ENCODE measurements at regions not wholly inside any gene's neighbourhood (a gene's known extent, or its start where the extent isn't known, plus 50 kb on each side); places are given as distances from the start of the nearest gene placed in this dataset.

DNA sequence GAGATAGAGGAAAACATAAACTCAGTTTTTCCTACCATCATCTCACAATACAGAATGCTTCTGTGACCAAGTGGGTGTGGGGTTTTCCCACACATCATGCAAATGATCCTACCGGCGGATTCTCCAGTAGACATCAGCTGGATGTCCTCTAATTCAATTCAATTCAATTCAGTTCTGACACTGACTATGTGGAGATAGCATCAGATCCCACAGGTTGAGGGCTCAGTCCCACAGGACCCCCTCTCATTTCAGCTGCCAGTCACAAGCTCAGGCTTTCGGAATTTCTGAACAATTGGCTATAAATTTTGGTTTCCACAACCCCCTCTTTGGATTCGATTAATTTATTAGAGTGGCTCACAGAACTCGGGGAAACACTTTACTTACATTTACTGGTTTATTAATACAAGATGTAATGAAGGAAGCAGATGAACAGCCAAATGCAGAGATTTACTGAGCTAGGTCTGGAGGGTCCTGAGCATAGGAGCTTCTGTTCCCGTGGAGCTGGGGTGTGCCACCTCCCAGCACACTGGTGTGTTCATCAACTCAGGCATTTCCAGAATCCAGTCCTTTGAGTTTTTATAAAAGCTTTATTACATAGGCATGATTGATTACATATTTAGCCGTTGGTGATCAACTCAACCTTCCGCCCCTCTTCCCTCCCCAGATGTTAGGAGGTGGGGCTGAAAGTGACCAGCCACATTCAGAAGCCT is 350.1 kb downstream of the MYCN start:
- H3K9me3 ChIP-seq (ENCODE audit: insufficient read depth, low read length) = no peaks in the 10 kb centered on the region
- no peak for TF ChIP-seq ZNF274 (IDR thresholded peaks at IDR 0.05; ENCODE audit: low read depth, low read length)
- no peak for TF ChIP-seq SUZ12 (IDR thresholded peaks at IDR 0.05; ENCODE audit: extremely low read depth, insufficient read depth, insufficient read length)
- TF ChIP-seq YY1 (IDR thresholded peaks at IDR 0.05; ENCODE audit: insufficient read depth, insufficient read length) = no peak

DNA sequence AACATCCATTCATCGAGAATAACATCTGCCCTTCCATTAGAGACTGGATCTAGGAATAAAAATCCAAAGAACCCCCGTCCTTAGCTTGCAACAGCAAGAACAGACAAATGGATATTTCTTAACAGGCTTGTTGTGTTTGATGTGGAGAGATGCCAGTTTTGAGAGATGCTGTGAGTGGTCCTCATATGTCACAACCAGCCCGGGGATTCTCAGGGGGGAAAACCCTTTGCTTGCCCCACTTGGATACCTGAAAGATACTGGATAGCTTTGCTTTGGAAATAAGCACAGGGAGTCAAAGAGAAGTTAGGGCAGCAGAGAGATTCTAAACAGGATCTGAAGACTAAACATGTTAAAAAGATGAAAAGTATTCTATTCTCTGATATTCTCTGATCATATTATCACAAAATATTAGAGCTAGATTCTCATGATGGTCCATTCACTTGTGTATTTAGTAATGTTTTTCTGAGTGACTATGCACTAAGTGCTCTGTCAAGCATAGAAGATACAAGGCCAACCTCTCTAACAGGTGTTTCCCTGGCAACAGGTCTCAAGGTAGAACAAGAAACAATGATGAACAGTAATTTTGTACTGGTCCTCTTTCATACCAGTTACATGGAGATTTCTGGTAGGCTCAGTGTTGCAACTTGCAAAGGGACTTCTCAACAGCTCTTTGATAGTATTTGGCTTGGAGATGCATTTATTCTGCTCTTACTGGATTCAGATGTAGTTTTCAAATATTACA is 348.2 kb downstream of the MYCN start:
- TF ChIP-seq SUZ12 (IDR thresholded peaks at IDR 0.05; ENCODE audit: extremely low read depth, insufficient read depth, insufficient read length) = no peak
- TF ChIP-seq ZNF274 (IDR thresholded peaks at IDR 0.05; ENCODE audit: low read depth, low read length) = no peak
- TF ChIP-seq YY1 (IDR thresholded peaks at IDR 0.05; ENCODE audit: insufficient read depth, insufficient read length) = no peak
- Histone ChIP-seq H3K9ac (ENCODE audit: insufficient read length, low read depth) (no peak overlapping the region), H3K27me3 (ENCODE audit: insufficient read depth, insufficient read length) (no peaks in the 10 kb centered on the region), H3K4me1 (ENCODE audit: insufficient read depth, insufficient read length) (no peaks in the 10 kb centered on the region), H3K9me3 (ENCODE audit: insufficient read depth, low read length) (no peaks in the 10 kb centered on the region), H3K36me3 (ENCODE audit: insufficient read depth, insufficient read length, low read length) (no peaks in the 10 kb centered on the region), H3K4me3 (ENCODE audit: insufficient read length, low read depth) (no peak overlapping the region)
- DNase-seq (ENCODE audit: low read depth, low spot score) = no peak

More for the DNA sequence above, 350.1 kb downstream of the MYCN start:
- Histone ChIP-seq H3K4me1 (ENCODE audit: insufficient read depth, insufficient read length) (no peaks in the 10 kb centered on the region), H3K9ac (ENCODE audit: insufficient read length, low read depth) (no peak overlapping the region), H3K27me3 (ENCODE audit: insufficient read depth, insufficient read length) (no peaks in the 10 kb centered on the region), H3K36me3 (ENCODE audit: insufficient read depth, insufficient read length, low read length) (no peaks in the 10 kb centered on the region), H3K4me3 (ENCODE audit: insufficient read length, low read depth) (no peak overlapping the region)
- no peak for DNase-seq (ENCODE audit: low read depth, low spot score)

DNA sequence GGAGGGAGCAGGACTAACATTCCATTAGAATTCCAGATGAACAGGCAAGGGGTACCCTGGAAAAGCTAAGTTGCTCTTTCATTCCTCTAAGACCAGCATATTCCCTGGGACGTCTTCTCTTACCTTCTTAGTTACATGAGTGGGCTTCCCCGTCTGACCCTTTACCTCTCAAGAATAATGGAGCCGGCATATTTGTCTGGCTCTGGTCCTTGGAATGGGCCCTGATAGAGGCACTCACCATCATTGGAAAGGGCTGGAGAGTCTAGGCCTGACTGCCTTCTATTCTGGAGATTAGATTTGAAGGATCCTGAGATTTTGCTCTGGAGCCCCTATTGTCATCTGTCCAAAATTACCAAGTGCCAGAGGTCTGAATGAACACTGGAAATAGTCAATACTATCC is 347.5 kb downstream of the MYCN start:
- Histone ChIP-seq H3K9ac (ENCODE audit: insufficient read length, low read depth) (no peak overlapping the region), H3K27me3 (ENCODE audit: insufficient read depth, insufficient read length) (no peaks in the 10 kb centered on the region), H3K4me3 (ENCODE audit: insufficient read length, low read depth) (no peak overlapping the region), H3K36me3 (ENCODE audit: insufficient read depth, insufficient read length, low read length) (no peaks in the 10 kb centered on the region), H3K9me3 (ENCODE audit: insufficient read depth, low read length) (no peaks in the 10 kb centered on the region), H3K4me1 (ENCODE audit: insufficient read depth, insufficient read length) (no peaks in the 10 kb centered on the region)
- TF ChIP-seq ZNF274 (IDR thresholded peaks at IDR 0.05; ENCODE audit: low read depth, low read length) (no peak), SUZ12 (IDR thresholded peaks at IDR 0.05; ENCODE audit: extremely low read depth, insufficient read depth, insufficient read length) (no peak), YY1 (IDR thresholded peaks at IDR 0.05; ENCODE audit: insufficient read depth, insufficient read length) (no peak)
- no peak for DNase-seq (ENCODE audit: low read depth, low spot score)

DNA sequence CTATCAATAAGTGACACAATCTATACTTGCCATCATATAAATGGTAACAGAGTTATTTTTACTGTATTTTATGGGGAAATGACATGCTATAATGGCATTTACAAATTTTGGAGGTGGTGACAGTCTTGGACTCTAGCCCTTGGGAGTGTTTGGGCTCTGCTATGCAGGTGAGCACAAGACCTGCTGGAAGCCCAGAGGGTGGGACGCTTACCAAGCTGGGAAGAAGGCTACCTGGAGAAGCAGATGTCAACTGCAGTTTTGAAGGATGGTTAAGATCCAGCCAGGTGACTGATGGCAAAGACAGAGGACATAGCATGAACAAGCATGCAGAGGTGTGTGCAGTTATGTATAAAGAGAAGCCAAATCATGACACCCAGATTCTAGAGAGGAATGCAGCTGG is 346.9 kb downstream of the MYCN start:
- Histone ChIP-seq H3K36me3 (ENCODE audit: insufficient read depth, insufficient read length, low read length) (no peaks in the 10 kb centered on the region), H3K4me1 (ENCODE audit: insufficient read depth, insufficient read length) (no peaks in the 10 kb centered on the region), H3K9me3 (ENCODE audit: insufficient read depth, low read length) (no peaks in the 10 kb centered on the region), H3K4me3 (ENCODE audit: insufficient read length, low read depth) (no peak overlapping the region), H3K27me3 (ENCODE audit: insufficient read depth, insufficient read length) (no peaks in the 10 kb centered on the region), H3K9ac (ENCODE audit: insufficient read length, low read depth) (no peak overlapping the region)
- TF ChIP-seq ZNF274 (IDR thresholded peaks at IDR 0.05; ENCODE audit: low read depth, low read length) (no peak), YY1 (IDR thresholded peaks at IDR 0.05; ENCODE audit: insufficient read depth, insufficient read length) (no peak)
- no peak for DNase-seq (ENCODE audit: low read depth, low spot score)

DNA sequence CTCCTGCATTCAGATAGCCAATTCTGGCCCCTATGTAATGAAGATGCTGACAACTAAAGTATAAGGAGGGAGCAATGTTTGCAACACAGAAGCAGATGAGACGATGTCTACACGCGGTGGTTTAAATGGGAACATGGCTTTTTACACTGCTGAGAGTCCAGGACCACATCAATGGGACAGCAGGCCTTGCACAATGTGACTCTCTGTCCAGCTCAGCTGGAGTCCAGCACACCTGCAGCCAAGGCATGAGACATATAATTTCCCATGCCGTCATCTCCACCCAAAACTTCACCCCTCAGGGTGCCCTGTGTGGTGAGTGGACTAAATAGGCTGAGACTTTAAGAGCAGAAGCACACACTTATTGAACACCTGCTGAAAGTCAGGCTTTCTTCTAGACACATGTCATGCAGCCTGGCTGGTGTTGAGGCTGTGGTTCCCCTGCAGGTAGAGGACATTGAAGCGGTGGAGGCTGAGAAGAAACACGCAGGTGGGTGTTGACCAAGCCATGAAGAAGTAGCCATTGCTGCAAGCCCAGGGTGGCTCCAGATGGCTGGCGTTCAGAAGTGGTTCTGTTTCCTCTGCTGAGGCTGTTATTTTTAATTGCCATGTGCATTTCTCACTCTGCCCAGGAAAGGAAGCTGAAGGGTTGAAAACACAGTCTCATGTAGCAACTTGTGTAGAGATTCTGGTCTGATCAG is 345.6 kb downstream of the MYCN start:
- Histone ChIP-seq H3K9me3 (ENCODE audit: insufficient read depth, low read length) (no peaks in the 10 kb centered on the region), H3K27me3 (ENCODE audit: insufficient read depth, insufficient read length) (no peaks in the 10 kb centered on the region), H3K36me3 (ENCODE audit: insufficient read depth, insufficient read length, low read length) (no peaks in the 10 kb centered on the region), H3K4me3 (ENCODE audit: insufficient read length, low read depth) (no peak overlapping the region), H3K9ac (ENCODE audit: insufficient read length, low read depth) (no peak overlapping the region), H3K4me1 (ENCODE audit: insufficient read depth, insufficient read length) (peaks cover 2% of the 10 kb centered on the region)
- TF ChIP-seq YY1 (IDR thresholded peaks at IDR 0.05; ENCODE audit: insufficient read depth, insufficient read length) = no peak
- TF ChIP-seq ZNF274 (IDR thresholded peaks at IDR 0.05; ENCODE audit: low read depth, low read length) = no peak
- TF ChIP-seq SUZ12 (IDR thresholded peaks at IDR 0.05; ENCODE audit: extremely low read depth, insufficient read depth, insufficient read length) = no peak
- no peak for DNase-seq (ENCODE audit: low read depth, low spot score)

DNA sequence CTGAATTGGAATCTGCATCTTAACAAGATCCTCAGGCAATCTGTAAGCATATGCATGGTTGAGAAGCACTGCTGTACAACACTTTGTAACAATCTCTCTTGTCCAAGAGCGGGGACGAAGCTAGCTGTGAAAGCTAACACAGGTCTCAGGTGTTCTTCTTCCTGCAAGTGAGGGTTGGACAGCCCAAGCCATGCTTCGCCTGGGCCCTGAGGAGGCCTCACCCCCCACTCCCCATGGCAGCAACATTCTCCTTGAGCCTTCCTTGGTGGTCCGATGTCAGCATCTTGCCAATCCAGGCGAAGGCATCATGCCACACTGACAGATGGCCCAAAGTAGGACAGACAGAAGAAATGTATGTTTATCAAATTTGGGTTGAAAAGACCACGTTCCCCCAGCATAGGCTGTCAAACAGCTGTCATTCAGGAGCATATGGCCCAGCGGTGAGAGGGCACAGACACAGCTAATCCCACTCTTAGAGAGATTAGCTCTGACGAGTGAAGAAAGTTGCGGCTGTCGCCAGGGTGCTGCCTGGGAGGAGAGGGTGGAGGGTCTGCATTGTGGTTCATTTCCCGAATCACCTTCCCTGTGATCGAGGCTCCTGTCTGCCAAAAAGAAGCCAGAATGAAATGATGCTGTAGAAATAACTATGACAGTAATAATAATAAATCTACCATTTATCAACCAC is 344.7 kb downstream of the MYCN start:
- no peak overlapping the region for H3K9ac ChIP-seq (ENCODE audit: insufficient read length, low read depth)
- peaks cover 2% of the 10 kb centered on the region for H3K4me1 ChIP-seq (ENCODE audit: insufficient read depth, insufficient read length)
- H3K9me3 ChIP-seq (ENCODE audit: insufficient read depth, low read length) = no peaks in the 10 kb centered on the region
- H3K27me3 ChIP-seq (ENCODE audit: insufficient read depth, insufficient read length) = no peaks in the 10 kb centered on the region
- no peaks in the 10 kb centered on the region for H3K36me3 ChIP-seq (ENCODE audit: insufficient read depth, insufficient read length, low read length)
- H3K4me3 ChIP-seq (ENCODE audit: insufficient read length, low read depth) = no peak overlapping the region
- TF ChIP-seq YY1 (IDR thresholded peaks at IDR 0.05; ENCODE audit: insufficient read depth, insufficient read length) (no peak), ZNF274 (IDR thresholded peaks at IDR 0.05; ENCODE audit: low read depth, low read length) (no peak), SUZ12 (IDR thresholded peaks at IDR 0.05; ENCODE audit: extremely low read depth, insufficient read depth, insufficient read length) (no peak)
- no peak for DNase-seq (ENCODE audit: low read depth, low spot score)
